Prostate gland (tissue), 2 donors: ENCODE measurements at regions not wholly inside any gene's neighbourhood (a gene's known extent, or its start where the extent isn't known, plus 50 kb on each side); places are given as distances from the start of the nearest gene placed in this dataset.

Source experiments
- CTCF ChIP-seq, 4 experiments: fragments of 200-600 bp in 2 of 4; fragments of 450-650 bp in 2 of 4; sonication (generic) in 2 of 4; IDR thresholded peaks; 1 replicate in 3 of 4; 2 replicates in 1 of 4; pipeline ENCODE4 v1.5.1; 2016 to 2019; ENCODE audit warnings: antibody characterized with exemption in 4 of 4, mild to moderate bottlenecking in 2 of 4, moderate library complexity in 2 of 4
- POLR2A ChIP-seq: fragments of 450-650 bp; IDR thresholded peaks from one replicate; pipeline ENCODE4 v1.6.1; 2016; ENCODE audit warnings: antibody characterized with exemption, mild to moderate bottlenecking

GRCh38 chr17:27384726-27385125 is 71.5 kb upstream of the KSR1 start:
- no peak for TF ChIP-seq CTCF (IDR thresholded peaks at IDR 0.05)
- no peak for TF ChIP-seq POLR2A
